Epithelial cell of proximal tubule (primary cell): ENCODE measurements at regions not wholly inside any gene's neighbourhood (a gene's known extent, or its start where the extent isn't known, plus 50 kb on each side); places are given as distances from the start of the nearest gene placed in this dataset.
"Not testable (repeated sequence)": the region's sequence is repeated elsewhere in the genome, so short reads cannot be mapped to it uniquely, and the experiment has no call there.

ENCODE experiments used
- DNase-seq: peaks from one replicate; pipeline ENCODE4 v3.0.0-alpha.2; 2011; ENCODE audit warnings: low read depth
- H3K4me3 ChIP-seq: 2 replicates; pipeline ENCODE4 v1.5.1; 2011; ENCODE audit warnings: low read depth, mild to moderate bottlenecking, low read length
- CTCF ChIP-seq: conservative IDR thresholded peaks from 2 replicates; pipeline ENCODE4 v1.5.1; 2012; ENCODE audit warnings: low read depth, mild to moderate bottlenecking, low read length

GRCh38 chr5:21469523-21470101 lies 1383.5 kb downstream of the CDH12 start:
- TF ChIP-seq CTCF, result peak; percentile 69
- not testable (repeated sequence) for H3K4me3 ChIP-seq, DNase-seq

- H3K4me3 ChIP-seq, DNase-seq: not testable (repeated sequence)
Measured at GRCh38 chr5:21467544-21467943, 1385.6 kb downstream of the CDH12 start.

- H3K4me3 ChIP-seq, result peak overlapping the region; percentile 63
- DNase-seq, result not testable (repeated sequence)
Measured at GRCh38 chr5:21459744-21460073, 1393.4 kb downstream of the CDH12 start.

- no peak for DNase-seq
Measured at GRCh38 chr5:21452449-21452848, 1400.7 kb downstream of the CDH12 start.

GRCh38 chr5:21432646-21433045 lies 1420.5 kb downstream of the CDH12 start:
- H3K4me3 ChIP-seq, result no peak overlapping the region
- TF ChIP-seq CTCF, result no peak
- DNase-seq, result no peak

More at GRCh38 chr5:21452449-21452848, 1400.7 kb downstream of the CDH12 start:
- H3K4me3 ChIP-seq, result no peak overlapping the region
- TF ChIP-seq CTCF, result no peak

GRCh38 chr5:21424907-21425306 lies 1428.2 kb downstream of the CDH12 start:
- TF ChIP-seq CTCF, result no peak
- DNase-seq, result no peak

GRCh38 chr5:21419383-21419782 lies 1431.4 kb upstream of the CDH18 start:
- no peak overlapping the region for H3K4me3 ChIP-seq
- no peak for TF ChIP-seq CTCF
- no peak for DNase-seq

More at GRCh38 chr5:21424907-21425306, 1428.2 kb downstream of the CDH12 start:
- no peak overlapping the region for H3K4me3 ChIP-seq

- H3K4me3 ChIP-seq, DNase-seq: not testable (repeated sequence)
Measured at GRCh38 chr5:21402089-21402488, 1414.1 kb upstream of the CDH18 start.

- DNase-seq, result no peak
- no peak for TF ChIP-seq CTCF
- H3K4me3 ChIP-seq, result no peak overlapping the region
Measured at GRCh38 chr5:21398511-21398910, 1410.5 kb upstream of the CDH18 start.
